Astrocyte of the spinal cord (primary cell): ENCODE measurements at regions not wholly inside any gene's neighbourhood (a gene's known extent, or its start where the extent isn't known, plus 50 kb on each side); places are given as distances from the start of the nearest gene placed in this dataset.

ENCODE experiments used
- DNase-seq: peaks from one replicate; pipeline ENCODE4 v3.0.0; 2011; ENCODE audit warnings: low read depth, low spot score
- H3K4me3 ChIP-seq: 2 replicates; pipeline ENCODE4 v1.5.1; 2011; ENCODE audit warnings: low read depth, mild to moderate bottlenecking, low read length, moderate library complexity
- CTCF ChIP-seq: IDR thresholded peaks from 2 replicates; pipeline ENCODE4 v1.5.1; 2012; ENCODE audit warnings: low read depth, mild to moderate bottlenecking, low read length, inconsistent platforms
- in situ Hi-C: cut with HindIII; loops from 2 replicates; pipeline ENCODE4 v1.10.0; 2017; ENCODE audit warnings: low sequenced_read_pairs

GRCh38 chr3:31353166-31353565, 179.6 kb upstream of the STT3B start:
- no peak for DNase-seq
- in situ Hi-C loops: no loop called here
- no peak overlapping the region for H3K4me3 ChIP-seq
- no peak for TF ChIP-seq CTCF

GRCh38 chr3:31354373-31354772, 178.4 kb upstream of the STT3B start:
- no peak overlapping the region for H3K4me3 ChIP-seq
- no peak for TF ChIP-seq CTCF
- DNase-seq: no peak
- in situ Hi-C loops: no loop called here

DNA sequence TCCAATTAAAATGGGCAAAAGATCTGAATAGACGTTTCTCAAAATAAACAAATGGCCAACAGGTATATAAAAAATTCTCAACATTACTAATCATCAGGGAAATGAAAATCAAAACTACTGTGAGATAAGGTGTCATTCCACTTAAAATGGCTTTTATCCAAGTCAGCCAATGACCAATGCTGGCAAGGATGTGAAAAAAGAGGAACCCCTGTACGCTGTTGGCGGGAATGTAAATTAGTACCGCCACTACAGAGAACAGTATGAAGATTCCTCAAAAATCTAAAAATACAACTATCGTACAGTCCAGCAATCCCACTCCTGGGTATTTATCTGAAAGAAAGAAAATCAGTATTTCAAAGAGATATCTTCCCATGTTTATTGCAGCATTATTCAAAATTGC, 176.9 kb upstream of the STT3B start:
- no peak for DNase-seq
- in situ Hi-C loops: no loop called here

DNA sequence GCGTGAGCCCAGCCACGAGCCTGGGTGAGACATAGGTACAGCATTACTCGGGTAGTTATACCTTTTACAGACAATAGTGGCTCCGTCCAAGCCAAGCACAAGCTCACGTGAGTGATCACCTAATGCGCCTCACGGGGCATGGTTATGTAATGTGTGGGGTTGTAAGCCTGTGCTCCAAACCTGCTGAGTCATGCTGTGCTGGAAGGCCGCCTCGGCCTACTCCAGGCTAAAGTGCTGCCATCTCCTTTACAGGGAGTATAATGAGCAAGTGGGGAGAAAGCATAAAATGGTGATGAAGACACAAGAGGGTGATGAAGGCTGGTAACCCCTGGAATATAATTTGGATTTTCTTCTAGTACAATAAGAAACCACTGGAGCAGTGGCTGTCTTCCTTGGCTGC, 175.8 kb upstream of the STT3B start:
- in situ Hi-C loops: no loop called here
- no peak overlapping the region for H3K4me3 ChIP-seq
- no peak for TF ChIP-seq CTCF
- peak; percentile 40 for DNase-seq

More for the DNA sequence above, 176.9 kb upstream of the STT3B start:
- H3K4me3 ChIP-seq: no peak overlapping the region
- no peak for TF ChIP-seq CTCF

DNA sequence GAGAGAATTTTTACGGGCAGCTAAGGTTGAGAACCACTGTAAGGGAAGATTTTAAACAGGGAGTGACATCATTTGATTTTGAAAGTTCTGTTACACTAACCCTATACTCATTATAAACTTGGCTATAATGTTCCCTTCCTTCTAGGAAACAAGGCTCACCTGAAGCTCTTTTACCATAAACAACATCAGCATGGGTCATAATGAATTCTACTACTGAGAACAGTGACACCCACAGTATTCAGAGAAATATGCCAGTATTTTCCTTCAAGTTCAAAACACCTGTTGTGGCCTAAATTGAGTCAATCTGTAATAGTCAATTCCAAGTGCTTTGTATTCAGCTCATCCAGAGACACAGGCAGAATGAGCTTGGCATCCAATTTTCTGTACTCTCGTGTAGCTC, 175.3 kb upstream of the STT3B start:
- H3K4me3 ChIP-seq: no peak overlapping the region
- in situ Hi-C loops: no loop called here
- no peak for TF ChIP-seq CTCF
- DNase-seq: no peak

GRCh38 chr3:31358473-31359070, 174.2 kb upstream of the STT3B start:
- DNase-seq: no peak

More at GRCh38 chr3:31358473-31359070, 174.2 kb upstream of the STT3B start:
- no peak overlapping the region for H3K4me3 ChIP-seq
- in situ Hi-C loops: no loop called here
- TF ChIP-seq CTCF: no peak
